Right atrium auricular region (tissue), 2 donors: ENCODE measurements at regions not wholly inside any gene's neighbourhood (a gene's known extent, or its start where the extent isn't known, plus 50 kb on each side); places are given as distances from the start of the nearest gene placed in this dataset.

Experiments used
- DNase-seq: peaks from one replicate; pipeline ENCODE4 v3.0.0-alpha.2; 2019; ENCODE audit warnings: low spot score
- H3K27ac ChIP-seq, 2 donors: fragments of 200-600 bp; sonication (generic); 1 replicate in 1 of 2; 2 replicates in 1 of 2; pipeline ENCODE4 v1.5.1; 2016 to 2019
- H3K27me3 ChIP-seq, 2 donors: fragments of 200-600 bp; sonication (generic); one replicate each; pipeline versions ENCODE4 v1.5.1 to v1.6.0; 2017 to 2019
- H3K36me3 ChIP-seq: fragments of 200-600 bp; sonication (generic); one replicate; pipeline ENCODE4 v1.5.1; 2016
- H3K4me1 ChIP-seq, 2 donors: fragments of 200-600 bp; sonication (generic); one replicate each; pipeline versions ENCODE4 v1.5.1 to v1.6.0; 2017 to 2019
- H3K4me3 ChIP-seq, 2 donors: fragments of 200-600 bp; sonication (generic); 1 replicate in 1 of 2; 2 replicates in 1 of 2; pipeline ENCODE4 v1.5.1; 2017 to 2019; ENCODE audit warnings: mild to moderate bottlenecking in 1 of 2, moderate library complexity in 1 of 2
- H3K9me3 ChIP-seq, 2 donors: fragments of 200-600 bp; sonication (generic); one replicate each; pipeline ENCODE4 v1.5.1; 2019
- CTCF ChIP-seq, 2 donors: fragments of 200-600 bp; sonication (generic); IDR thresholded peaks; one replicate each; pipeline ENCODE4 v1.5.1; 2019; ENCODE audit warnings: antibody characterized with exemption in 2 of 2

- TF ChIP-seq CTCF (IDR thresholded peaks at IDR 0.05), result no peak
- no peak for DNase-seq
- no peaks in the 10 kb centered on the region for H3K36me3 ChIP-seq
- no peaks in the 10 kb centered on the region for H3K27me3 ChIP-seq
- H3K4me1 ChIP-seq, result no peaks in the 10 kb centered on the region
- no peak overlapping the region for H3K27ac ChIP-seq
- no peak overlapping the region for H3K4me3 ChIP-seq
- no peaks in the 10 kb centered on the region for H3K9me3 ChIP-seq
Observed at GRCh38 chr9:31868830-31869229, 515.6 kb upstream of the ACO1 start.

GRCh38 chr9:31870276-31870675, 514.2 kb upstream of the ACO1 start:
- no peaks in the 10 kb centered on the region for H3K4me1 ChIP-seq
- TF ChIP-seq CTCF (IDR thresholded peaks at IDR 0.05), result no peak
- H3K9me3 ChIP-seq, result no peaks in the 10 kb centered on the region
- no peak overlapping the region for H3K27ac ChIP-seq
- no peaks in the 10 kb centered on the region for H3K27me3 ChIP-seq
- H3K4me3 ChIP-seq, result no peak overlapping the region
- H3K36me3 ChIP-seq, result no peaks in the 10 kb centered on the region
- DNase-seq, result no peak

GRCh38 chr9:31873722-31874121, 510.7 kb upstream of the ACO1 start:
- no peaks in the 10 kb centered on the region for H3K4me1 ChIP-seq
- H3K27me3 ChIP-seq, result no peaks in the 10 kb centered on the region
- H3K4me3 ChIP-seq, result no peak overlapping the region
- DNase-seq, result no peak
- no peak for TF ChIP-seq CTCF (IDR thresholded peaks at IDR 0.05)
- H3K36me3 ChIP-seq, result no peaks in the 10 kb centered on the region
- no peak overlapping the region for H3K27ac ChIP-seq
- H3K9me3 ChIP-seq, result no peaks in the 10 kb centered on the region

- Histone ChIP-seq H3K4me3 (no peak overlapping the region), H3K36me3 (no peaks in the 10 kb centered on the region), H3K9me3 (no peaks in the 10 kb centered on the region), H3K27ac (no peak overlapping the region), H3K27me3 (no peaks in the 10 kb centered on the region), H3K4me1 (no peaks in the 10 kb centered on the region)
- TF ChIP-seq CTCF (IDR thresholded peaks at IDR 0.05), result no peak
- no peak for DNase-seq
Observed at GRCh38 chr9:31894008-31894407, 490.4 kb upstream of the ACO1 start.

GRCh38 chr9:31908158-31908890, 476.1 kb upstream of the ACO1 start:
- Histone ChIP-seq H3K36me3 (no peaks in the 10 kb centered on the region), H3K27me3 (no peaks in the 10 kb centered on the region), H3K4me3 (no peak overlapping the region), H3K4me1 (no peaks in the 10 kb centered on the region), H3K27ac (no peak overlapping the region), H3K9me3 (no peaks in the 10 kb centered on the region)
- TF ChIP-seq CTCF (IDR thresholded peaks at IDR 0.05), result no peak
- no peak for DNase-seq

GRCh38 chr9:31908891-31909480, 475.5 kb upstream of the ACO1 start:
- H3K4me3 ChIP-seq, result no peak overlapping the region
- no peak for TF ChIP-seq CTCF (IDR thresholded peaks at IDR 0.05)

More at GRCh38 chr9:31908891-31909480, 475.5 kb upstream of the ACO1 start:
- Histone ChIP-seq H3K4me1 (no peaks in the 10 kb centered on the region), H3K36me3 (no peaks in the 10 kb centered on the region), H3K9me3 (no peaks in the 10 kb centered on the region), H3K27ac (no peak overlapping the region), H3K27me3 (no peaks in the 10 kb centered on the region)
- DNase-seq, result no peak
